ENCODE measurements at regions not wholly inside any gene's neighbourhood (a gene's known extent, or its start where the extent isn't known, plus 50 kb on each side); places are given as distances from the start of the nearest gene placed in this dataset.

- Histone ChIP-seq H3K4me2 (ENCODE audit: low read length) (no peak overlapping the region), H3K36me3 (ENCODE audit: insufficient read depth, low read length) (no peaks in the 10 kb centered on the region), H3K9me3 (replicated peaks; ENCODE audit: low read length) (no peaks in the 10 kb centered on the region), H3K4me3 (ENCODE audit: low read length) (no peak overlapping the region), H3K9ac (ENCODE audit: low read depth, low read length) (no peak overlapping the region), H3K27me3 (ENCODE audit: control insufficient read depth, insufficient read depth, low read length) (no peaks in the 10 kb centered on the region), H3K4me1 (ENCODE audit: control insufficient read depth, insufficient read depth, low read length) (peaks cover 5% of the 10 kb centered on the region)
Observed at GRCh38 chr2:145815933-145816332, 1296.0 kb upstream of the ZEB2 start.

GRCh38 chr2:145813481-145813880 lies 1293.6 kb upstream of the ZEB2 start:
- Histone ChIP-seq H3K36me3 (ENCODE audit: insufficient read depth, low read length) (no peaks in the 10 kb centered on the region), H3K4me3 (ENCODE audit: low read length) (no peak overlapping the region), H3K4me1 (ENCODE audit: control insufficient read depth, insufficient read depth, low read length) (peaks cover 5% of the 10 kb centered on the region)

DNA sequence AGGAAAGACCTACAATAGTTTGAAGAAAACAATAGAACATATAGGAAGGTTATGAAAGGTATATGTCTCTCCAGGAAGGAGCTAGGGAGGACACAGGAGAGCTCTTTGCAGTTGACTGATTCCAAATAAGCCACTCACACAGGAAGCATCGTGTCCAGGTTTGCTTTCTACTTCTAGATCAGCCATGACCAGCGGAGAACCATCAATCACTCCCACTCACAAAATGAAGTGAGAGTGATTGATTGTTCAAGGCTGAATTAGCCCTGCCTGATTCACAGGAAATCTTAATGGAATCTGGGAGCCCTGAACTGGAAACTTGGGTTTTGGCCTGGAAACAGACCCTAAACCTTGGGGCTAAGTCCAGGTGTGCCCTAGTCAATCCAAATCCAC lies 1292.2 kb upstream of the ZEB2 start:
- Histone ChIP-seq H3K4me2 (ENCODE audit: low read length) (no peak overlapping the region), H3K4me1 (ENCODE audit: control insufficient read depth, insufficient read depth, low read length) (peaks cover 5% of the 10 kb centered on the region), H3K27me3 (ENCODE audit: control insufficient read depth, insufficient read depth, low read length) (no peaks in the 10 kb centered on the region), H3K36me3 (ENCODE audit: insufficient read depth, low read length) (no peaks in the 10 kb centered on the region), H3K4me3 (ENCODE audit: low read length) (no peak overlapping the region), H3K9me3 (replicated peaks; ENCODE audit: low read length) (no peaks in the 10 kb centered on the region), H3K9ac (ENCODE audit: low read depth, low read length) (no peak overlapping the region)

More at GRCh38 chr2:145813481-145813880, 1293.6 kb upstream of the ZEB2 start:
- Histone ChIP-seq H3K27me3 (ENCODE audit: control insufficient read depth, insufficient read depth, low read length) (no peaks in the 10 kb centered on the region), H3K4me2 (ENCODE audit: low read length) (no peak overlapping the region), H3K9ac (ENCODE audit: low read depth, low read length) (no peak overlapping the region), H3K9me3 (replicated peaks; ENCODE audit: low read length) (no peaks in the 10 kb centered on the region)

DNA sequence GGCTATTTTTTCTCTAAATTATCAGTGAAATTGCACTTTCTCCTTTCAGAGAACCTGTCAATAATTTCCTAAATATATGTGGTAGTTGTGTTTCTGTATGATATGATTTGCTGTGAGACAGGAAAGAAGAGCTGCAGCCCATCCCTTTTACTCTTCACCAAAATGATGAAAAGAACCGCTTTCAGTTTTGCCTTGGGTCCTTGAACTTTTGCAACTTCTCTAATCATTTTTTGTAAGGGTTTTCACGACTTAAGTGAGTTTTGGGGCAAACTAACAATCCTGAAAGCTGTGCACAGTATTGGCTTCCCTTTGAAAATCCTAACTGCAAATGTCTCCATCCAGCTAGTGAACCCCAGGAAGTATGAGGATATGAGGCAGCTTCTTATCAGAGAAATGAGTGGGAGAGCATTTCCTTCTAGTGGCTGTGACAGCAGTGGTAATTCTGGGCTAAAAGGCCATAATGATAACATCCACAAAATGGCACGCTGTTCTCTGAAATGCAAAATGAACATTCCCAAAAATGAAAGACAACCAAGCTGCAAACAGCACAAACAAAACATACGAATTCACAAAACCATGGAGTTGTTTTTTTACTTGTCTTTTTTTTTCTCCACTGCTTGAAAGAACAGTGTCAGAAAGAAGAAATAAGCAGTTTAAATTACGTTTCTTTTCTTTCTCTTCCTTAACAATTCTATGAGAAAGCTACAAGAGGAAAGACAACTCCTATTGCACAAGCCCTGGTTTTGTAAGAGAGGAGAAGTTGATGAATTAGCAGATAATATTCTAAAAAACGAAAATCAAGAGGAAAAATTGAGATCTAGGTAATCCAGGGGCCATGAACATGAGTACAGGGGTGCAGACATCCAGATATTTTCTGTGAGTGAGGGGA lies 1291.6 kb upstream of the ZEB2 start:
- Histone ChIP-seq H3K9ac (ENCODE audit: low read depth, low read length) (no peak overlapping the region), H3K9me3 (replicated peaks; ENCODE audit: low read length) (no peaks in the 10 kb centered on the region), H3K4me3 (ENCODE audit: low read length) (no peak overlapping the region), H3K36me3 (ENCODE audit: insufficient read depth, low read length) (no peaks in the 10 kb centered on the region), H3K27me3 (ENCODE audit: control insufficient read depth, insufficient read depth, low read length) (no peaks in the 10 kb centered on the region), H3K4me1 (ENCODE audit: control insufficient read depth, insufficient read depth, low read length) (peaks cover 5% of the 10 kb centered on the region), H3K4me2 (ENCODE audit: low read length) (no peak overlapping the region)

DNA sequence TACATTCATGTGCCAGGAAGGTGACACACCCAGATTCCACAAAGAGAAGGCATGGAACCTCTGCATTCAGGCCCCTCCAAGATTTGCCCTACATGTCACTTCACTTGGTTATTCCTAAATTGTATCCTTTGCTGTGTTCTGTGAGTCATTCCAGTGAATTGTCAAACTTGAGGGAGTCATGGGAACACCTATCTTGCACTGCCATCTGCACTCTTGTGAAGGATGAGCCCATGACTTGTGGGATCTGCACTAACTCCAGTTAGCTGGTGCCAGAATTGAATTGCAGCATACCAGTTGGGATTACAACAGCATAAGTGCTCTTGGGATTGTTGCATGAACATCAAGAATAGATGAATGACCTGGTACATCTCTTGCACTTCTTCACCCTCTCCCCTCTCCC lies 1288.0 kb upstream of the ZEB2 start:
- H3K9me3 ChIP-seq (replicated peaks; ENCODE audit: low read length), result no peaks in the 10 kb centered on the region
- no peak overlapping the region for H3K4me2 ChIP-seq (ENCODE audit: low read length)
- H3K4me1 ChIP-seq (ENCODE audit: control insufficient read depth, insufficient read depth, low read length), result no peaks in the 10 kb centered on the region
- no peaks in the 10 kb centered on the region for H3K36me3 ChIP-seq (ENCODE audit: insufficient read depth, low read length)
- no peaks in the 10 kb centered on the region for H3K27me3 ChIP-seq (ENCODE audit: control insufficient read depth, insufficient read depth, low read length)
- no peak overlapping the region for H3K4me3 ChIP-seq (ENCODE audit: low read length)
- H3K9ac ChIP-seq (ENCODE audit: low read depth, low read length), result no peak overlapping the region

GRCh38 chr2:145807554-145807953 lies 1287.6 kb upstream of the ZEB2 start:
- H3K27me3 ChIP-seq (ENCODE audit: control insufficient read depth, insufficient read depth, low read length), result no peaks in the 10 kb centered on the region
- H3K9ac ChIP-seq (ENCODE audit: low read depth, low read length), result no peak overlapping the region
- H3K4me2 ChIP-seq (ENCODE audit: low read length), result no peak overlapping the region
- H3K9me3 ChIP-seq (replicated peaks; ENCODE audit: low read length), result no peaks in the 10 kb centered on the region
- H3K4me3 ChIP-seq (ENCODE audit: low read length), result no peak overlapping the region
- H3K4me1 ChIP-seq (ENCODE audit: control insufficient read depth, insufficient read depth, low read length), result no peaks in the 10 kb centered on the region
- H3K36me3 ChIP-seq (ENCODE audit: insufficient read depth, low read length), result no peaks in the 10 kb centered on the region

- Histone ChIP-seq H3K9me3 (replicated peaks; ENCODE audit: low read length) (no peaks in the 10 kb centered on the region), H3K27me3 (ENCODE audit: control insufficient read depth, insufficient read depth, low read length) (no peaks in the 10 kb centered on the region), H3K36me3 (ENCODE audit: insufficient read depth, low read length) (no peaks in the 10 kb centered on the region), H3K4me1 (ENCODE audit: control insufficient read depth, insufficient read depth, low read length) (no peaks in the 10 kb centered on the region), H3K4me3 (ENCODE audit: low read length) (no peak overlapping the region), H3K9ac (ENCODE audit: low read depth, low read length) (no peak overlapping the region), H3K4me2 (ENCODE audit: low read length) (no peak overlapping the region)
Observed at GRCh38 chr2:145806546-145806945, 1286.6 kb upstream of the ZEB2 start.

DNA sequence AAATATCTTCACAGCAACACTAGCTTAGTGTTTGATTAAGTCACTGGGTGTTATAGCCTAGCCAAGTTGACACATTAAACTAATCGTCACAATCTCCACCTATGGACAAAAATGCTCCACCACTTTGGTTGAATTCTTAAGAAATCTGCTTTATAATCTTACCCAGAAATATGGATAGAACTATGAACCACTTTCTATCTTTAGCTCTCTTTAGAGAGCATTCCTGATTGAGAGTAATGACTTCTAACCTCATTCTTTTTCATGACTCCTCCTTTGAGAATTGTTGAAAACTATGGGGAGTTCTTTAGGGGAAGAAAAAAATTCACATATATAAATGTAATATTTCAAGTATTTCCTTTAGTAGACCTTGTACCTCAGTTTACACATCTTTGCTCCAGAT lies 1282.2 kb upstream of the ZEB2 start:
- no peaks in the 10 kb centered on the region for H3K36me3 ChIP-seq (ENCODE audit: insufficient read depth, low read length)
- no peak overlapping the region for H3K9ac ChIP-seq (ENCODE audit: low read depth, low read length)
- H3K27me3 ChIP-seq (ENCODE audit: control insufficient read depth, insufficient read depth, low read length), result no peaks in the 10 kb centered on the region
- no peaks in the 10 kb centered on the region for H3K4me1 ChIP-seq (ENCODE audit: control insufficient read depth, insufficient read depth, low read length)
- H3K9me3 ChIP-seq (replicated peaks; ENCODE audit: low read length), result no peaks in the 10 kb centered on the region
- H3K4me3 ChIP-seq (ENCODE audit: low read length), result no peak overlapping the region
- no peak overlapping the region for H3K4me2 ChIP-seq (ENCODE audit: low read length)

DNA sequence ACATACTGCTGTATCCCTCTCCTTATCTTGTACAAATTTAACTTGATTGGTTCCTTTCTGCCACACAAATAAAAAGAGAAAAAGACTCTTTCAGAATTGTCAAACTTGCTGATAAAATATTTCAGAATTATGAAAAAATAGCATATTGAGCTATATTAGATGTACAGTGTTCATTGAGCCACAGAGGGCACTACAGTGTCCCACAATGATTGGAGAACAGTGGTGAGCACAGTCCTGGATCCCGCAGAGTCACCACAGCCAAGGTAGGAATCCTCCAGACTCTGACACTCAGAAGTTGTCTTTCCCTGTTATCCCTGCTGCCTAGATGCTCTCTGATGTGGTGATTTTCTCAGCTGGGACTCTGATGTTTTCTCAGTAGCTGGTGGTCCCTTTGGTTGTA lies 1281.3 kb upstream of the ZEB2 start:
- no peaks in the 10 kb centered on the region for H3K27me3 ChIP-seq (ENCODE audit: control insufficient read depth, insufficient read depth, low read length)
- no peaks in the 10 kb centered on the region for H3K9me3 ChIP-seq (replicated peaks; ENCODE audit: low read length)
- H3K9ac ChIP-seq (ENCODE audit: low read depth, low read length), result no peak overlapping the region
- no peaks in the 10 kb centered on the region for H3K36me3 ChIP-seq (ENCODE audit: insufficient read depth, low read length)
- no peak overlapping the region for H3K4me2 ChIP-seq (ENCODE audit: low read length)
- no peaks in the 10 kb centered on the region for H3K4me1 ChIP-seq (ENCODE audit: control insufficient read depth, insufficient read depth, low read length)
- H3K4me3 ChIP-seq (ENCODE audit: low read length), result no peak overlapping the region

DNA sequence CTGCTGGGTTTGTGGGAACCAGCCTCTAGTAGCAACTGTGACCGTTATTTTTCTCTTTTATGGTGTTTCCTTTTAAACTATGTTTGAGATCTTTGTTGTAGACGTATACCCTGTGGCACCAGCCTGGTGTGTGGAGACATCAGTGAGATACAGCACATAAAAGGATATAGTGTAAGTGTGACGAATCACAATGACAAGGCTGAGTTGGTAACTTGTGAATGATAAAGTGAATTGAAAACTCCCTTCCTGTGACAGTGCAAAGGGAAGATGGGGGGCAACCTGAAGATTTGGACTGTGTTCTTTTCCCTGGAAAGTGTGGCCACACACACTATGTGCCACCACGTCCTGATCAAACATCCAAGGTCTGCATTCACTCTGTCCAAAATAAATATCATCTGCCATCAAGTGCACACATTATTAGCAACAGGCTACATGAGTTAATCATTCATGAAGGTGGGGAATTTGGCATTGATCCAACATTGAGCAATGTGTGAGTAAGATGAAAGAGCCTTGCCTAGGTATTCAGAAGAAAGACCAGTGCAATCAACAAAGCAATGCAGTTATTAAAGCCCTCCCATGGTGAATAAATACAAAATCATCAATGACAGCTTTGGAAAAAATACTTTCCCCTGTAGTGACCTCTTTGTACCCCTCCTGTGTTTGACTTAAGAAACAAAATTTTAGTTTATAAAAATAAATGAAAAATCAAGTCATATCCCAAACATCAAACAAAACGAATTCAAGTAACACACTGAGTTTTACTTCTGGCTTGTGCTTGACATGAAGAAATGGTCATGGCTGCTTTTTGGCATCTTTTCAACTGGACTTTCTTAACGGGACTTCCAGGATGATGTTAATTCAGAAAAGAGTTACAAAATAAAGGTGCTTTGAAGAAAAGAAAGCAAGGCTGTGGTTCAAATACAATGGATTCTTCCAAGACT lies 1280.5 kb upstream of the ZEB2 start:
- Histone ChIP-seq H3K27me3 (ENCODE audit: control insufficient read depth, insufficient read depth, low read length) (no peaks in the 10 kb centered on the region), H3K4me1 (ENCODE audit: control insufficient read depth, insufficient read depth, low read length) (no peaks in the 10 kb centered on the region), H3K36me3 (ENCODE audit: insufficient read depth, low read length) (no peaks in the 10 kb centered on the region), H3K4me2 (ENCODE audit: low read length) (no peak overlapping the region), H3K4me3 (ENCODE audit: low read length) (no peak overlapping the region), H3K9me3 (replicated peaks; ENCODE audit: low read length) (no peaks in the 10 kb centered on the region), H3K9ac (ENCODE audit: low read depth, low read length) (no peak overlapping the region)

GRCh38 chr2:145799595-145800108 lies 1279.7 kb upstream of the ZEB2 start:
- H3K27me3 ChIP-seq (ENCODE audit: control insufficient read depth, insufficient read depth, low read length), result no peaks in the 10 kb centered on the region
- H3K36me3 ChIP-seq (ENCODE audit: insufficient read depth, low read length), result no peaks in the 10 kb centered on the region
- H3K9ac ChIP-seq (ENCODE audit: low read depth, low read length), result no peak overlapping the region
- H3K4me2 ChIP-seq (ENCODE audit: low read length), result no peak overlapping the region
- H3K9me3 ChIP-seq (replicated peaks; ENCODE audit: low read length), result no peaks in the 10 kb centered on the region
- no peaks in the 10 kb centered on the region for H3K4me1 ChIP-seq (ENCODE audit: control insufficient read depth, insufficient read depth, low read length)
- no peak overlapping the region for H3K4me3 ChIP-seq (ENCODE audit: low read length)

All from skeletal muscle satellite cell (primary cell).